ENCODE measurements at regions not wholly inside any gene's neighbourhood (a gene's known extent, or its start where the extent isn't known, plus 50 kb on each side); places are given as distances from the start of the nearest gene placed in this dataset.
A peak's percentile ranks its signal among the peaks of the same experiment; 100 is the strongest.

DNA sequence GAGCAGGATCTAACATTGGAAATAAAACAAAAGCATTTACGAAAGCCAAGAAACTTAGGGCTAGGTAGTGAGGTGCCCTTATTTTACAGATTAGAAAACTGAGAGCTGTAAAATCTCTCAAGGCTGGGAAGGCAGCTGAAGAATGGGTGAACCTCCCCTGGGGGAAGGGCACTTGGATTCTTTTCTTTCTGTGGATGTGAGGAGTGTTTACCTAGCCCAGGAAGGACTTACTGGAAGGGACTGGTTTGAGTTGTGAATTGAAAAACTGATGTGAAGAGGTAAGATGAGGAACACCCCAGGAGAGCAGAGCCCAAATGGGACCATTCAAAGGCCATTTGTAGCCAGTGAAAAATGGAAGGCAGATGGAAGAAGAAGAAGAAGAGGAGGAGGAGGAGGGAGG lies 74.7 kb upstream of the NGF start:
- DNase-seq: no peak

GRCh38 chr1:115412286-115412685 lies 74.2 kb upstream of the NGF start:
- DNase-seq: peak; percentile 47

- peak; percentile 62 for DNase-seq
Measured at GRCh38 chr1:115411371-115412063, 73.5 kb upstream of the NGF start.

GRCh38 chr1:115409094-115410015 lies 71.3 kb upstream of the NGF start:
- peak; percentile 69 for DNase-seq

DNA sequence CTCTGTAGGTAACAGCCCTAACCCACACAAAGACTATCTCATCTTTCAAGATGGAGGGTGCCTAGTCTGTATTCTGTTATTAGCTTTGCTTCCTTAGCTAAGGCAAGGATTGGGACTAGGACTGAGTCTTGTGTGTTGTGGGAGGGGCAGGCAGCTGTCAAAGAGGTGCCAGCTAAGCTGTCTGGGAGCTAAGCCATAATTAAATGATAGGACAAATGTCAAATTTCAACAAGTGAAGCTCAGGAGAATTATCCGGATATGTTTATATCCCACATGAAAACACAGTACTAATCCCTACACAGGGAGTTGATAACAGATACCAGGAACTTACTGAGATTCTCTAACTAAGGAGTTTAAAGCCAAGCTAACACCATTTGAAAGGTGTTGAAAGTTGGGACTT lies 70.5 kb upstream of the NGF start:
- no peak for DNase-seq

DNA sequence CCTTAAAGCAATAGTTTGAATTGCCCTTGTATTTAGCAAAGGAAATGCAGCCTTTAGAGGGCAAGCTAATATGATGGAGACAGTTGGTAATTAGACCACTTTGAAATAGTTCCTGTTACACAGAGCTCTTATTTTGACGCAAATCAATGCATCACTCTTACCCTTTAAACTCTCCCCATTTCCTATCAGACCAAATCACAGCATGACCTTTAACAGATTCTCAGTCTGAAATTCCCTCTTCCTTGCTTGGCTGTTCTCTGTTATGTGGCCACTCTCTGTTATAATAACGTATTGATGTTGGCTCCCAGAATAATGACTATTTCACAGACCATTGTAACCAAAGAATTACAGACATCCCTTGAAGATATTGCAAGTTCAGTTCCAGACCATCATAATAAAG lies 66.9 kb upstream of the NGF start:
- DNase-seq: no peak

GRCh38 chr1:115402753-115403184 lies 64.7 kb upstream of the NGF start:
- DNase-seq: peak; percentile 42

DNA sequence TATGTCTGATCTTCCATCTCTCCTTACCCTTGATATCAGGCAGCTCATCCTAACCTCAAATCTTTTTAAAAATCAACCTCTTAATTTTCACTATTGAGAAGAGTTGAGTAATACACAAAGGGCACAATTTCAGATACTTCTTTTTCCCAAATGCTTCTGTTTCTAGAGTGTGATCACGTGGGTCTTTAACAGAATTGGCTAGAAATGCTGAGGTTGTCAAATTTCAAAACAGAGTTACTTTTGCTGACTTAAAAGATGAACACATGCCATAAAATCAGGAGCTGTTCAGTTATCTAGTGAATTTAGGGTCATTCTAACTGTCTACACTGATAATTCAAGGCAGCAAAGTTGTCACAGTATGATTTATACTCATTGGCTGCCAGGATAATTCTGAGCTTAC lies 63.6 kb upstream of the NGF start:
- DNase-seq: no peak

DNA sequence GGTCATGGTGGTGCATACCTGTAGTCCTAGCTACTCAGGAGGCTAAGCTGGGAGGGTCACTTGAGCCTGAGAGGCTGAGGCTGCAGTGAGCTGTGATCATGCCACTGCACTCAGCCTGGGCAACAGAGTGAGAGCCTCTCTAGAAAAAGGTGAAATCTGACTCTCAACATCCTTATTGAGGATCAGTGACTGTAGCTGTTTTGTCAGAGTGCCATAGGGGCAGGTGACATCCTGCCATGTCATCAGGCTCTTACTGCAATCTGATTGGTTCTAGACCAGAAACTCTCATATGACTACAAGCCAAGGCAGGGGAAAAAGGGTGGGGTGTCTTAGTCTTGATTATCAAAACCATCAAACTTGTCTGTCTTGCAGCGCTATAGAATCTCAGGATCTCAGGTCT lies 62.8 kb upstream of the NGF start:
- no peak for DNase-seq

DNA sequence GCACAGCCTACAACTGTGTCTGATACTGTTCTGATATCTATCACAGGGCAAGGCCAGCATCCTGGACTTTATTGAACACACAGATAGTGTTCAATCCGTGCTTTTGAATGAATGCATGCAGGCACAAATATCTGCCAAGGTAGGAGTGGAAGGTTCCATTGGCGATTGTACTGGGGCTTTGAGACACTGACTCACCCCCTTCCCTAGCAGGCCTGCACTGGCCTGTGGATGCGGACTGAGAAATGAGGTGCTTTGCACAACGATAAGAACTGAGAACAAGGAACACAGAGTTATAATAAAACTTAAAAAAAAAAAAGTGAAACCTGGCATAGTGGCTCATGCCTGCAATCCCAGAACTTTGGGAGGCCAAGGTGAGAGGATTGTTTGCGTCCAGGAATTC lies 62.4 kb upstream of the NGF start:
- no peak for DNase-seq

GRCh38 chr1:115398745-115399144 lies 60.7 kb upstream of the NGF start:
- no peak for DNase-seq
